Natural killer cell (primary cell): ENCODE measurements at regions not wholly inside any gene's neighbourhood (a gene's known extent, or its start where the extent isn't known, plus 50 kb on each side); places are given as distances from the start of the nearest gene placed in this dataset.
A peak's percentile ranks its signal among the peaks of the same experiment; 100 is the strongest.
"Not testable (repeated sequence)": the region's sequence is repeated elsewhere in the genome, so short reads cannot be mapped to it uniquely, and the experiment has no call there.

Experiments
- ATAC-seq, 3 donors: fragments of 150-1000 bp in 2 of 3; fragments of 200-7000 bp in 1 of 3; cut with Tn5 transposase; 1 replicate in 1 of 3; 2 replicates in 2 of 3; pipeline ENCODE4 v1.10.0; 2021; ENCODE audit warnings: mild to moderate bottlenecking in 2 of 3, moderate library complexity in 2 of 3
- DNase-seq, 2 donors: peaks; one replicate each; pipeline versions ENCODE4 v3.0.0 to v3.0.0-alpha.2; 2013 to 2021; ENCODE audit warnings: mixed read lengths in 1 of 2
- H3K27ac ChIP-seq: one replicate; pipeline ENCODE4 v1.5.1; 2013; ENCODE audit warnings: mild to moderate bottlenecking, low read length
- H3K27me3 ChIP-seq: one replicate; pipeline ENCODE4 v1.6.1; 2013; ENCODE audit warnings: low read length; ENCODE audit not compliant: control insufficient read depth, insufficient read depth
- H3K36me3 ChIP-seq: one replicate; pipeline ENCODE4 v1.6.1; 2013; ENCODE audit warnings: low read length; ENCODE audit not compliant: control insufficient read depth, insufficient read depth
- H3K4me1 ChIP-seq: one replicate; pipeline ENCODE4 v1.6.1; 2013; ENCODE audit warnings: low read length; ENCODE audit not compliant: control insufficient read depth, insufficient read depth
- H3K4me3 ChIP-seq: one replicate; pipeline ENCODE4 v1.5.1; 2013; ENCODE audit warnings: low read length
- H3K9me3 ChIP-seq: one replicate; pipeline ENCODE4 v1.6.1; 2013; ENCODE audit warnings: low read length; ENCODE audit not compliant: control insufficient read depth, insufficient read depth
- H3K27ac Mint-ChIP-seq, 2 donors: one replicate each; pipeline ENCODE4 v1.8.0; 2022; ENCODE audit warnings: mild to moderate bottlenecking in 2 of 2, mixed read lengths in 2 of 2, moderate library complexity in 1 of 2
- H3K27me3 Mint-ChIP-seq, 2 donors: one replicate each; pipeline ENCODE4 v1.8.0; 2022; ENCODE audit warnings: low read depth in 2 of 2, mixed read lengths in 2 of 2
- H3K36me3 Mint-ChIP-seq: one replicate; pipeline ENCODE4 v1.8.0; 2022; ENCODE audit warnings: mixed read lengths
- H3K4me1 Mint-ChIP-seq, 2 donors: one replicate each; pipeline ENCODE4 v1.8.0; 2022; ENCODE audit warnings: mixed read lengths in 2 of 2
- H3K4me3 Mint-ChIP-seq: one replicate; pipeline ENCODE4 v1.8.0; 2022; ENCODE audit warnings: mild to moderate bottlenecking, moderate library complexity, mixed read lengths
- H3K9me3 Mint-ChIP-seq, 2 donors: one replicate each; pipeline ENCODE4 v1.8.0; 2022; ENCODE audit warnings: mixed read lengths in 2 of 2
- WGBS: methylation state at CpG from one replicate; pipeline ENCODE4 v1.1.7; 2013; ENCODE audit warnings: missing lambda C conversion rate; ENCODE audit not compliant: insufficient coverage; 5-methylcytosine and 5-hydroxymethylcytosine counted together
- intact Hi-C: fragments of 100-400 bp; cut with micrococcal nuclease; formaldehyde crosslinking; loops from one replicate; pipeline ENCODE4 v1.14.2; 2022
- TF ChIP-seq, protein P1 (sequence below): fragments of 200-600 bp; IDR thresholded peaks from one replicate; pipeline ENCODE4 v1.8.0; 2022; ENCODE audit warnings: antibody characterized with exemption

DNA sequence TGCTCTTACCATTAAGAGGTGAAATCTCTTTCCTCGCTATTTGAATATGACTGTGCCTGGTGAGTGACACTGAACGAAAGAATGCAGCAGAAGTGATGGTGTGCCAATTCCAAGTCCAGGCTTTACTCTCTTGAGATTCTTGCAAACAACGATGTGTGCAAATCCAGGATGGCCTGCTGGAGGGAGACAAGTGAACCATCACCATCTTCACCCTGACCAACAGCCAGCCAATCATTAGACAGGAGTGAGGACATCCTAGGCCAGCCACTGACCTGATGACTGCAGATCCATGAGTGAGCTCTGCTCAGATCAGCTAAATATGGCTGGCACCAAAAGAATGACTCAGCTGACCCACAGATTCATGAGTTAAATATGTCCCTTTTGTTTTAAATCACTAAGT, 878.0 kb downstream of the PDCD6IP start:
- Histone ChIP-seq H3K27ac (no peak overlapping the region), H3K27me3 (no peaks in the 10 kb centered on the region), H3K4me1 (no peaks in the 10 kb centered on the region), H3K36me3 (no peaks in the 10 kb centered on the region), H3K4me3 (no peak overlapping the region), H3K9me3 (no peaks in the 10 kb centered on the region)
- intact Hi-C loops, result no loop called here
- no peaks in the 10 kb centered on the region for H3K4me1 Mint-ChIP-seq
- H3K27me3 Mint-ChIP-seq, result no peaks in the 10 kb centered on the region
- no peaks in the 10 kb centered on the region for H3K36me3 Mint-ChIP-seq
- TF ChIP-seq, protein P1, sequence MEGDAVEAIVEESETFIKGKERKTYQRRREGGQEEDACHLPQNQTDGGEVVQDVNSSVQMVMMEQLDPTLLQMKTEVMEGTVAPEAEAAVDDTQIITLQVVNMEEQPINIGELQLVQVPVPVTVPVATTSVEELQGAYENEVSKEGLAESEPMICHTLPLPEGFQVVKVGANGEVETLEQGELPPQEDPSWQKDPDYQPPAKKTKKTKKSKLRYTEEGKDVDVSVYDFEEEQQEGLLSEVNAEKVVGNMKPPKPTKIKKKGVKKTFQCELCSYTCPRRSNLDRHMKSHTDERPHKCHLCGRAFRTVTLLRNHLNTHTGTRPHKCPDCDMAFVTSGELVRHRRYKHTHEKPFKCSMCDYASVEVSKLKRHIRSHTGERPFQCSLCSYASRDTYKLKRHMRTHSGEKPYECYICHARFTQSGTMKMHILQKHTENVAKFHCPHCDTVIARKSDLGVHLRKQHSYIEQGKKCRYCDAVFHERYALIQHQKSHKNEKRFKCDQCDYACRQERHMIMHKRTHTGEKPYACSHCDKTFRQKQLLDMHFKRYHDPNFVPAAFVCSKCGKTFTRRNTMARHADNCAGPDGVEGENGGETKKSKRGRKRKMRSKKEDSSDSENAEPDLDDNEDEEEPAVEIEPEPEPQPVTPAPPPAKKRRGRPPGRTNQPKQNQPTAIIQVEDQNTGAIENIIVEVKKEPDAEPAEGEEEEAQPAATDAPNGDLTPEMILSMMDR, result no peak
- H3K4me3 Mint-ChIP-seq, result no peak overlapping the region
- 92% methylated on average over 3 of the region's 3 CpGs for WGBS
- no peak for ATAC-seq
- DNase-seq, result no peak
- peaks cover 8 to 15% of the 10 kb centered on the region in 2 donors for H3K9me3 Mint-ChIP-seq
- no peak overlapping the region for H3K27ac Mint-ChIP-seq

- Histone ChIP-seq H3K4me3 (no peak overlapping the region), H3K9me3 (no peaks in the 10 kb centered on the region), H3K27ac (no peak overlapping the region), H3K27me3 (no peaks in the 10 kb centered on the region), H3K4me1 (no peaks in the 10 kb centered on the region), H3K36me3 (no peaks in the 10 kb centered on the region)
- no peak for DNase-seq
- Mint-ChIP-seq H3K9me3 (peaks cover 4 to 6% of the 10 kb centered on the region in 2 donors), H3K4me3 (no peak overlapping the region), H3K36me3 (no peaks in the 10 kb centered on the region), H3K27ac (no peak overlapping the region), H3K27me3 (no peaks in the 10 kb centered on the region), H3K4me1 (no peaks in the 10 kb centered on the region)
- ATAC-seq, result no peak
- TF ChIP-seq, protein P1, result no peak
- intact Hi-C loops, result no loop called here
These were observed 880.1 kb downstream of the PDCD6IP start for GRCh38 chr3:34678575-34678974.

- H3K4me3 Mint-ChIP-seq, H3K27me3 ChIP-seq, H3K4me1 Mint-ChIP-seq, H3K36me3 ChIP-seq, H3K9me3 Mint-ChIP-seq, H3K4me3 ChIP-seq, H3K27me3 Mint-ChIP-seq, H3K36me3 Mint-ChIP-seq, intact Hi-C loops, H3K9me3 ChIP-seq, DNase-seq, H3K4me1 ChIP-seq, ATAC-seq, H3K27ac Mint-ChIP-seq, H3K27ac ChIP-seq: not testable (repeated sequence)
- no CpG with 5 or more reads among the region's 1 CpG for WGBS
These were observed 880.6 kb downstream of the PDCD6IP start for GRCh38 chr3:34679055-34679454.

GRCh38 chr3:34683851-34684250, 885.4 kb downstream of the PDCD6IP start:
- DNase-seq (peak in 1 of 2 donors; percentile 50), ATAC-seq (no peak)
- H3K27me3 Mint-ChIP-seq, result no peaks in the 10 kb centered on the region
- H3K4me1 Mint-ChIP-seq, result no peaks in the 10 kb centered on the region
- intact Hi-C loops, result no loop called here
- TF ChIP-seq, protein P1, result peak; percentile 16
- no peaks in the 10 kb centered on the region for H3K36me3 Mint-ChIP-seq
- no peak overlapping the region for H3K4me3 Mint-ChIP-seq
- H3K27me3 ChIP-seq, result no peaks in the 10 kb centered on the region
- no peak overlapping the region for H3K4me3 ChIP-seq
- H3K4me1 ChIP-seq, result no peaks in the 10 kb centered on the region
- peaks cover 5 to 6% of the 10 kb centered on the region in 2 donors for H3K9me3 Mint-ChIP-seq
- H3K27ac Mint-ChIP-seq, result no peak overlapping the region
- no peak overlapping the region for H3K27ac ChIP-seq
- H3K9me3 ChIP-seq, result no peaks in the 10 kb centered on the region
- 52% methylated on average over 4 of the region's 4 CpGs for WGBS
- H3K36me3 ChIP-seq, result no peaks in the 10 kb centered on the region
